Right ventricle myocardium inferior (tissue), 1 donor: ENCODE measurements at regions not wholly inside any gene's neighbourhood (a gene's known extent, or its start where the extent isn't known, plus 50 kb on each side); places are given as distances from the start of the nearest gene placed in this dataset.
A peak's percentile ranks its signal among the peaks of the same experiment; 100 is the strongest.
"Not testable (repeated sequence)": the region's sequence is repeated elsewhere in the genome, so short reads cannot be mapped to it uniquely, and the experiment has no call there.

ENCODE experiments used
- ATAC-seq: fragments of 200-7000 bp; cut with Tn5 transposase; one replicate; pipeline ENCODE4 v1.9.1; 2020; ENCODE audit warnings: mild to moderate bottlenecking, moderate library complexity
- DNase-seq: peaks from one replicate; pipeline ENCODE4 v3.0.0; 2021; ENCODE audit errors: missing footprints
- intact Hi-C: fragments of 100-400 bp; cut with DNase I; formaldehyde crosslinking; loops from one replicate; pipeline ENCODE4 v1.11.0; 2022
- donor health status: DM: no; HTN: yes; CAD: no; lungs with severe emphysema.

GRCh38 chr7:39816462-39817060 is 133.5 kb upstream of the CDK13 start:
- DNase-seq (no peak), ATAC-seq (no peak)
- intact Hi-C loops: no loop called here

DNA sequence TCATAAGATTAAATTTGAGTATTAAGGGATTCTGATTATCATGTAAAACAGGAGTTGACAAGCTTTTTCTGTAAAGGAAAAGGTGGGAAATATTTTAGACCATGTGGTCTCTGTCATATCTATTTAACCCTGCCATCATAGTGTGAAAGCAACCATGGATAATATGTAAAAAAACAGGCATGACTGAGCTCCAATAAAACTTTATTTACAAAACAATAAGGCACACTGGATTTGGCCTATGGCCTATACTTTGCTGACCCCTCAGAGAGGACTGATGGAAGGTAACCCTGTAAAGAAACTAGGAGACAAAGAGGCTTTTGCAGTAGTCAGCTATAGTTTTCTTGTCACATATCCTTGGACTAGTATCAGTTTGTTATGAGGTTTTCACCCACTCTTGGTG is 130.5 kb upstream of the CDK13 start:
- no peak for DNase-seq
- intact Hi-C loops: no loop called here
- no peak for ATAC-seq

GRCh38 chr7:39824456-39825200 is 125.4 kb upstream of the CDK13 start:
- intact Hi-C loops: no loop called here
- DNase-seq (no peak), ATAC-seq (no peak)

DNA sequence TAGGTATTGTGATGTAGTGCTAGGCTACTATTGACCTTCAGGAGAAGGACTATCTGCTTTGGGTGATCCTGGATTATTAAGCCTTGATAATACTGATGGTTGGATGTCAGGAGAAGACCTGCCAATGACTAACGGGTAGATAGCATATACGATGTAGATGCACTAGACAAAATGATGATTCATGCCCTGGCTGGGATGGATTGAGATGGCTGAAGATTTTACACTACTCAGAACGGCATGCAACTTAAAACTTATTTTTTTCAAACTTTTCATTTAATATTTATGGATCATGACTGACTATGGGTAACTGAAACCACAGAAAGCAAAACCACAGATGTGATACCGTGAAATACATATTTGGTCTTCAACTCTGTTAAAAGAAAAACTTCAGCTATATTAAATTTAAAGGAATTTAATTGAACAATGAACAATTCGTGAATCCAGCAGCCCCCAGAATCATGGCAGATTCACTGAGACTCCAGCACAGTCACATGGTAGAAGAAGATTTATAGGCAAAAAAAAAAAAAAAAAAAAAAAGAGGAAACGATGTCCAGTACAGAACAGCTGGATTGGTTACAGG is 124.6 kb upstream of the CDK13 start:
- DNase-seq (no peak), ATAC-seq (no peak)
- intact Hi-C loops: no loop called here

GRCh38 chr7:39826166-39826565 is 123.9 kb upstream of the CDK13 start:
- DNase-seq: no peak
- intact Hi-C loops: no loop called here

DNA sequence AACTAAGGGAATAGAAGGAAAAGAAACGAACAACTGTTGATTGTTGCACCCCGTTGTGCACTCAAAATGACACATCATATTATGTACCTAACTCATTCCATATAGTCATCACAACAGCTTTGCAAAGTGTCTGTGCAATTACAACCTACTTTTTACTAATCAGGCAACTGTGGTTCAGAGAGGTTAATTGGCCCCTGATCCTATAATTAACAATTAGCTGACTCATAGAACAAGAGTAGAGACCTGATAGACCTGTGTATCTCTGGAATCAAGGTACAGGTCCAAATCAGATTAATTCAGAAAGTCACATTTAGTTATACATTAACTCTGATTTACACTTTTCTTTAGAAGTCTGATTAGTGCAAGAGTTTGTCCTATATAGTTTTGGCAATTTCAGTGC is 122.5 kb upstream of the CDK13 start:
- ATAC-seq: no peak
- intact Hi-C loops: no loop called here
- no peak for DNase-seq

More at GRCh38 chr7:39826166-39826565, 123.9 kb upstream of the CDK13 start:
- ATAC-seq: no peak

DNA sequence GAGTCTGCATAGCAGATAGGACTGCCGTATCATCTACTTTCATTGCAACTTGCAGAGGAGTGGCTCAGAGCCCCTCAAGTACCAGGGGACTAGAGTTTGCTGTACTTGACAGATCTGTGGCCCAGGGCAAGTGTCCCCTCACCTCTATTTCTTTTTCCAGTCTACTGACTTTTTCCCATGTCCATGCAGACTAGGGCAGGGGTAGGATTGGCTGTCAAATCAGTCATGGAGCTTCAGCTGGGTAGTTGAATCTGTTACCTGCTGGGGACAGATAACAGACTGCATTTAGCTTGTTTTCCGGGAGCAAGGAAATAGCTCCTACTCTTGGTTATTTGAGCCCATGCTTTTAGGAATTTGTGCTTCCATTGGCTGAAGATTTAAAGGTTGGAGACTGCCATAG is 121.0 kb upstream of the CDK13 start:
- intact Hi-C loops: no loop called here
- DNase-seq (no peak), ATAC-seq (no peak)

DNA sequence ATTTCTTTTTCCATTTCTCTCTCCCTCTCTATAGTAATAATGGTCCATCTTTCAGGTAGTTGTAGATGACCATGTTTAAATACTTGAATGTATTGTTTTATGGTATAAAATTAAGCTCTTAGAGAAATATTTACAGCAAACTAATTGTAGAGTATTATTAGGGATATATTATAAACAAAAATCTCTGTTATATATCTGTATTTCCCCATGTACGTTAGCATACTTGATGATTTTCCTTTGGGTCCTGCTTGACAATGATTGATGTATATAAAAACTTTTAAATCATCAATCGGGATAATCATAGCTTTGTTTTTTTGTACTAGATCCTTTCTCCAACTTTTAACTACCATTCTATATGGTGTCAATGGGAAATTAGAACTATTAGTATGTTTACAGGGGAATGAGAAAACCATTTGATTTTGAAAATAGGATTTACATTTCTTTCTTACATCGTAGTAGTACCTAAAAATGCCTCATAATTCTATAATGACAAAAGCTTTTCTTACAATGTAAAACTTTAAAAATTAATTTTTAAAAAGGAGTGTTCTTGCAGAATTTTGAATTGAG is 117.5 kb upstream of the CDK13 start:
- no peak for DNase-seq
- intact Hi-C loops: loop anchor here (10.0 kb wide), 1 partner anchor 258 kb away; no protein-coding TSS in a partner anchor

DNA sequence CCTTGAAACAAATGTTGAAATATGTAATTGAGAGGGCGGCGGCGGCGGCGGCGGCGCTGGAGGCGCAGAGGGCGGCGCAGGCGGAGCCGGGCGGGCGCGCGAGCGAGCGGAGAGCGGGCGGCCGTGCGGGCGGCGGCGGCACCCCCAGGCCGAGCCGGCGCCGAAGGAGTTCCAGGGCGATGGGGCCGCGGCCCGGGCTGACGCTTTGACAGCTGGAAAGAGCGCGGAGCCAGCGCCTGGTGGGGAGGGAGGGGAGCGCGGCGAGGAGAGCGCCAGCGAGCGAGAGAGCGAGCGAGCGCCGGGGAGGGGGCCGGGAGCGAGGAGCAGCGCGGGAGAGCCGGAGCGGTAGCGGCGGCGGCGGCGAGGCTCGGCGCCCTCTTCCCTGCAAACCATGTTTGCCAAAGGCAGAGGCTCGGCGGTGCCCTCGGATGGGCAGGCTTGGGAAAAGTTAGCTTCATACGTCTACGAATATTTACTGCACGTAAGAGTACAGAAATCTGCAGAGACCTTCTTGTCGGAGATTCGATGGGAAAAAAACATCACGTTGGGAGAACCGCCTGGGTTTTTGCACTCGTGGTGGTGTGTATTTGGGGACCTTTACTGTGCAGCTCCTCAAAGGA is 116.8 kb upstream of the CDK13 start:
- peak; percentile 69 for DNase-seq
- intact Hi-C loops: loop anchor here (10.0 kb wide), 1 partner anchor 258 kb away; no protein-coding TSS in a partner anchor

More for the DNA sequence above, 117.5 kb upstream of the CDK13 start:
- ATAC-seq: no peak

GRCh38 chr7:39833865-39834634 is 116.0 kb upstream of the CDK13 start:
- DNase-seq, ATAC-seq: not testable (repeated sequence)
- intact Hi-C loops: loop anchor here (10.0 kb wide), 1 partner anchor 259 kb away; no protein-coding TSS in a partner anchor

More for the DNA sequence above, 116.8 kb upstream of the CDK13 start:
- ATAC-seq: peak; percentile 90

GRCh38 chr7:39838326-39838725 is 111.7 kb upstream of the CDK13 start:
- intact Hi-C loops: loop anchor here (5.0 to 10.0 kb wide), 2 partner anchors 264 to 284 kb away; no protein-coding TSS in a partner anchor
- ATAC-seq: no peak
- no peak for DNase-seq

DNA sequence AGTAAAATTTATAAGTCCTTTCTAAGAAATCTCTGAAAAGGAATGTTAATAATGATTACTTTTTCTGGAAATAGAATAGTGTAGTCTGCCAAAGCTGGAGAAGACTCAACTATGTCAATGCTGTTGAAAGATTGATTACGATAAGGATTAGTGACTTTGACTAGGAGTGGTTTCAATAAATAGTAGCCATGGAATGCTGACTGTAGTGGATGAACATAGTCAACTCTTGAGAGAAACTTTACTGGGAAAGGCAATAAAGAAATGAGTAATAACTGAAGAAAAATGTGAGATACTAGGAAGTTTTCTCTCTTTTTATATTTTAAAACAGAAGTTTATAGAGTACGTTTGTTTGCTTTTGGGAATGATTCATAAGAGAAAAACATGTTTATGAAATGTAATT is 105.0 kb upstream of the CDK13 start:
- DNase-seq (no peak), ATAC-seq (no peak)
- intact Hi-C loops: no loop called here

- intact Hi-C loops: no loop called here
- ATAC-seq (no peak), DNase-seq (no peak)
Observed at GRCh38 chr7:39847227-39847626, 102.8 kb upstream of the CDK13 start.

DNA sequence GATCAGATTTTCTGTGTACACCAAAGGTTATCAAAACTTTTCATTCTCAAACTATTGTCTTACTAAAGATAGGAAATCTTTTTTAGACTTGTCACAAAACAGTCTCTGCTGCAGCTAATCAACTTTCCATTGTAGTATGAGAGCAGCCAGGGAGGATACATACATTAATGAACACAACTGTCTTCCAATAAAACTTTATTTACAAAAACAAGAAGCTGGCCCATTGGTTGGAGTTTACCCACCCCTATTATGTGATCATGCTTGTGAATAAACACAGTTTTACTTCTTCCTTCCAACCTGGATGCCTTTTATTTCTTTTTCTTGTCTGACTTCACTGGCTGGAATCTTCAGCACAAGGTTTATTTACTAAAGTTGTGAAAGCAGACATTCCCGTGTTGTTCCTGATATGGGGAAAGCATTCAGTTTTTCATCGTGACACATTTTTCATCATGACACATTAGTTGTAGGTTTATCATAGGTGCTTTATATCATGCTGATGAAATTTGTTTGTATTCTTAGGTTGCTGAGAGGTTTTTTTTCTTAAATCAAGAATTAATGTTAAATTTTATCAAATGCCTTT is 98.5 kb upstream of the CDK13 start:
- intact Hi-C loops: no loop called here
- ATAC-seq (no peak), DNase-seq (no peak)

- intact Hi-C loops, DNase-seq: not testable (repeated sequence)
- ATAC-seq: peak; percentile 70
Observed at GRCh38 chr7:39854616-39855324, 95.3 kb upstream of the CDK13 start.

DNA sequence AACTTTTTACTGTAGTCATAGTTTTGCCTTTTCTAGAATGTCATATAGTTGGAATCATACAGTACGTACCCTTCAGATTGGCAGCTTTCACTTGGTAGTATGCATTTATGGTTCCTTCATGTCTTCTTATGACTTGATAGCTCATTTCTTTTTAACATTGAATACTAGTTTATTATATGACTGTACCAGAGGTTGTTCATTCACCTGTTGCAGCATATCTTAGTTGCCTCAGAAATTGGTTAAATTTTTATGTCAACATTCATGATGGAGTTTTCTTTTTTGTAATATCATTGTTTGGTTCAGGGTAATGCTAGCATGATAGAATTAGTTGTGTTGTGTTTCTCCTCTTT is 94.8 kb upstream of the CDK13 start:
- no peak for ATAC-seq
- no peak for DNase-seq
- intact Hi-C loops: no loop called here

DNA sequence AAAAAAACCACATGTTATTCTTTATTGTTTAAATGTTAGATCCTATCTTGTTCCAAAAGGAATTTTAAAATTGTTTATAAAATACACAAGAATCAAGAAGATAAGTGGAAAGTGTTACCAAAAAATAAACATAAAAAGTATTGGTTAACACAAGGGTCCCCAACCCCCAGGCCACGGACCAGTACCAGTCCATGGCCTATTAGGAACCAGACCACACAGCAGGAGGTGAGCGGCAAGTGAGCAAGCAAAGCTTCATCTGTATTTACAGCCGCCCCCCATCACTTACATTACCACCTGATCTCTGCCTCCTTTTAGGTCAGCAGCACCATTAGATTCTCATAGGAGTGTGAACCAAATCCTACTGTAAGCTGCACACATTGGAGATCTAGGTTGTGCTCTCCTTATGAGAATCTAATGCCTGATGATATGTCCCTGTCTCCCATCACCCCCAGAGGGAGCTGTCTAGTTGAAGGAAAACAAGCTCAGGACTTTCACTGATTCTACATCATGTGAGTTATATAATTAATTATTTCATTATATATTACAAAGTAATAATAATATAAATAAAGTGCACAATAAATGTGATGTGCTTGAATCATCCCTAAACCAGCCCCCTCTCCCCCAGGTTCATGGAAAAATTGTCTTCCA is 86.3 kb upstream of the CDK13 start:
- intact Hi-C loops, DNase-seq, ATAC-seq: not testable (repeated sequence)
